NB4 (cell line): ENCODE measurements at regions not wholly inside any gene's neighbourhood (a gene's known extent, or its start where the extent isn't known, plus 50 kb on each side); places are given as distances from the start of the nearest gene placed in this dataset.

Experiments
- POLR2A ChIP-seq: IDR thresholded peaks from 2 replicates; pipeline ENCODE4 v1.6.1; 2011; ENCODE audit warnings: mild to moderate bottlenecking; ENCODE audit not compliant: insufficient read length; ENCODE audit errors: extremely low read depth
- TF ChIP-seq, protein P1 (sequence below): IDR thresholded peaks from one replicate; pipeline ENCODE4 v1.5.1; 2012; ENCODE audit warnings: low read depth, low read length
- TF ChIP-seq, protein P2 (sequence below): IDR thresholded peaks from 2 replicates; pipeline ENCODE4 v1.6.1; 2011; ENCODE audit warnings: low read depth, low read length

DNA sequence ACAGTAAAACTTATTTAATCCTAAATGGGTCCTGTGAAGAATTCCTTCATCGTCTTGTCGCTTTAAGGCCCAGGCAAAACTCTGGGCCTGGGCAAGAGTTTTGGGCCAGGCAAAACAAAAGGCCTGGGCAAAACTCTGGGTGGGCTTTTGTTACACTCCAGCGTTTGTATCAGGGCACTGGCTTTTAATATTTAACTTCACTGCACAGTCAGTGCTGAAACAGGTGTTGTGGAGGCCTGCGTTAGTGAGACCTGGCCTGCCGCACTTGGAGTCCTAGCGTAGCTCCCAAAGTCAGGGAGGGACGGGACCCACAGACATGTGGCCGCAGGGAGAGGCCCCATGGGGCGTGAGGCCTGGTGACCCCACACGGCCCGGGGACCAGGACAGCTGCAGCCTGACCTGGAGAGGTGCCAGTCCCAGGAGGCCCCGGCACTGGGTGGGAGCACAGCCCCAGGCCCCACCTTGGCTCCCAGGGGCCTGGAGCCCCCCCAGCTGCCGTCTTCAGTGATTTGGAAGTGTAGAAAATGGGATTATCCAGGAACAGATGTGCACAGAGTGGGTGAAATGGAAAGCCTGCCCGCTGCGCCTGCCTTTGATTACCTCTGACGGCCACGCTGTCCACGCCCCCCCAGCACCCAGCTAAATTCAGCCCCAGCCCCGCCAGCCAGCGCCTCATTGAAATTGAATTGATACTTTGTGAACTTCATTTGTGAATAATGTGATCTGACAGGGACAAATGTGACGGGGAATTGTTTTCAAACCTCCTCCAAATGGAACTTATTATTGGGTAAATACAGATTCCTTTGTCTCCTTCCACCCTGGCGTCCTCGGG, 132.9 kb upstream of the NKX1-1 start:
- no peak for TF ChIP-seq POLR2A
- TF ChIP-seq, protein P1, sequence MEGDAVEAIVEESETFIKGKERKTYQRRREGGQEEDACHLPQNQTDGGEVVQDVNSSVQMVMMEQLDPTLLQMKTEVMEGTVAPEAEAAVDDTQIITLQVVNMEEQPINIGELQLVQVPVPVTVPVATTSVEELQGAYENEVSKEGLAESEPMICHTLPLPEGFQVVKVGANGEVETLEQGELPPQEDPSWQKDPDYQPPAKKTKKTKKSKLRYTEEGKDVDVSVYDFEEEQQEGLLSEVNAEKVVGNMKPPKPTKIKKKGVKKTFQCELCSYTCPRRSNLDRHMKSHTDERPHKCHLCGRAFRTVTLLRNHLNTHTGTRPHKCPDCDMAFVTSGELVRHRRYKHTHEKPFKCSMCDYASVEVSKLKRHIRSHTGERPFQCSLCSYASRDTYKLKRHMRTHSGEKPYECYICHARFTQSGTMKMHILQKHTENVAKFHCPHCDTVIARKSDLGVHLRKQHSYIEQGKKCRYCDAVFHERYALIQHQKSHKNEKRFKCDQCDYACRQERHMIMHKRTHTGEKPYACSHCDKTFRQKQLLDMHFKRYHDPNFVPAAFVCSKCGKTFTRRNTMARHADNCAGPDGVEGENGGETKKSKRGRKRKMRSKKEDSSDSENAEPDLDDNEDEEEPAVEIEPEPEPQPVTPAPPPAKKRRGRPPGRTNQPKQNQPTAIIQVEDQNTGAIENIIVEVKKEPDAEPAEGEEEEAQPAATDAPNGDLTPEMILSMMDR: no peak
- TF ChIP-seq, protein P2, sequence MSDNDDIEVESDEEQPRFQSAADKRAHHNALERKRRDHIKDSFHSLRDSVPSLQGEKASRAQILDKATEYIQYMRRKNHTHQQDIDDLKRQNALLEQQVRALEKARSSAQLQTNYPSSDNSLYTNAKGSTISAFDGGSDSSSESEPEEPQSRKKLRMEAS: no peak
